B cell (primary cell): ENCODE measurements at regions not wholly inside any gene's neighbourhood (a gene's known extent, or its start where the extent isn't known, plus 50 kb on each side); places are given as distances from the start of the nearest gene placed in this dataset.

Experiments
- ATAC-seq: fragments of 200-7000 bp; cut with Tn5 transposase; one replicate; pipeline ENCODE4 v1.10.0; 2021; ENCODE audit warnings: low read depth, mild to moderate bottlenecking, moderate number of reproducible peaks, moderate library complexity
- CTCF ChIA-PET: fragments of 350-600 bp; sonication (Branson Sonifier 250); formaldehyde crosslinking; loops from one replicate; lab custom pipeline; 2021; ENCODE audit warnings: antibody characterized with exemption, inconsistent platforms; lab: Charles Lee
- POLR2A ChIA-PET: fragments of 350-600 bp; sonication (Branson Sonifier 250); formaldehyde crosslinking; loops from one replicate; lab custom pipeline; 2021; ENCODE audit warnings: antibody characterized with exemption; lab: Charles Lee
- DNase-seq: peaks from one replicate; pipeline ENCODE4 v3.0.0; 2013
- H2AFZ ChIP-seq: 2 replicates; pipeline ENCODE4 v1.6.1; 2012; ENCODE audit warnings: mild to moderate bottlenecking, low read depth, low read length; ENCODE audit not compliant: insufficient read depth, poor library complexity, severe bottlenecking
- H3K27ac ChIP-seq, 2 donors: 1 replicate in 1 of 2; 2 replicates in 1 of 2; pipeline ENCODE4 v1.5.1; 2012 to 2013; ENCODE audit warnings: low read length in 2 of 2, mild to moderate bottlenecking in 2 of 2, moderate library complexity in 1 of 2
- H3K27me3 ChIP-seq, 4 experiments: fragments of 200-600 bp in 1 of 4; sonication (generic) in 1 of 4; replicated peaks in 1 of 4; 1 replicate in 2 of 4; 2 replicates in 2 of 4; pipeline versions ENCODE4 v1.6.1 to v1.7.0; 2013 to 2016; ENCODE audit warnings: low read length in 3 of 4, mild to moderate bottlenecking in 2 of 4, mixed read lengths in 1 of 4, moderate library complexity in 1 of 4; ENCODE audit not compliant: insufficient read depth in 4 of 4, control insufficient read depth in 3 of 4; ENCODE audit errors: control extremely low read depth in 1 of 4
- H3K36me3 ChIP-seq, 2 experiments: replicated peaks in 1 of 2; 1 replicate in 1 of 2; 2 replicates in 1 of 2; pipeline versions ENCODE4 v1.6.1 to v1.7.1; 2013; ENCODE audit warnings: low read length in 1 of 2; ENCODE audit not compliant: insufficient read depth in 2 of 2, control insufficient read depth in 1 of 2; ENCODE audit errors: control extremely low read depth in 1 of 2, extremely low read depth in 1 of 2
- H3K4me1 ChIP-seq, 2 donors: fragments of 200-600 bp in 1 of 2; sonication (generic) in 1 of 2; 1 replicate in 1 of 2; 2 replicates in 1 of 2; pipeline versions ENCODE4 v1.5.1 to v1.6.1; 2013 to 2017; ENCODE audit warnings: low read length in 2 of 2; ENCODE audit not compliant: control insufficient read depth in 2 of 2, insufficient read depth in 2 of 2
- H3K4me2 ChIP-seq: replicated peaks from 2 replicates; pipeline ENCODE3; 2012; ENCODE audit warnings: mild to moderate bottlenecking, low read depth, low read length; ENCODE audit not compliant: poor library complexity, severe bottlenecking
- H3K4me3 ChIP-seq, 5 experiments: fragments of 200-600 bp in 1 of 5; sonication (generic) in 1 of 5; 1 replicate in 3 of 5; 2 replicates in 2 of 5; pipeline versions ENCODE4 v1.5.1 to v1.7.0; 2011 to 2016; ENCODE audit warnings: low read length in 4 of 5, mild to moderate bottlenecking in 4 of 5, low read depth in 2 of 5, control low read depth in 1 of 5, moderate library complexity in 1 of 5; ENCODE audit not compliant: insufficient read depth in 1 of 5; ENCODE audit errors: control extremely low read depth in 1 of 5, extremely low read depth in 1 of 5
- H3K79me2 ChIP-seq: fragments of 200-600 bp; sonication (generic); one replicate; pipeline ENCODE4 v1.6.0; 2016; ENCODE audit warnings: low read length; ENCODE audit not compliant: control insufficient read depth, insufficient read depth
- H3K9ac ChIP-seq: fragments of 200-600 bp; sonication (generic); 2 replicates; pipeline ENCODE4 v1.6.1; 2017; ENCODE audit warnings: mild to moderate bottlenecking, low read length, moderate library complexity
- H3K9me3 ChIP-seq, 3 donors: one replicate each; pipeline versions ENCODE4 v1.6.1 to v1.7.1; 2013; ENCODE audit warnings: low read length in 2 of 3; ENCODE audit not compliant: control insufficient read depth in 2 of 3, insufficient read depth in 1 of 3; ENCODE audit errors: control extremely low read depth in 1 of 3
- H4K20me1 ChIP-seq: 2 replicates; pipeline ENCODE4 v1.6.0; 2012; ENCODE audit warnings: mild to moderate bottlenecking, low read length; ENCODE audit not compliant: insufficient read depth, control insufficient read depth, poor library complexity, severe bottlenecking
- H3K27ac Mint-ChIP-seq: one replicate; pipeline ENCODE4 v1.8.0; 2021; ENCODE audit warnings: mixed read lengths
- H3K27me3 Mint-ChIP-seq: one replicate; pipeline ENCODE4 v1.8.0; 2021; ENCODE audit warnings: mixed read lengths
- H3K4me1 Mint-ChIP-seq: one replicate; pipeline ENCODE4 v1.8.0; 2021; ENCODE audit warnings: mixed read lengths
- H3K4me3 Mint-ChIP-seq: one replicate; pipeline ENCODE4 v1.8.0; 2021; ENCODE audit warnings: mixed read lengths
- H3K9me3 Mint-ChIP-seq: one replicate; pipeline ENCODE4 v1.8.0; 2022; ENCODE audit warnings: mixed read lengths; ENCODE audit not compliant: insufficient read depth
- EZH2 ChIP-seq: IDR thresholded peaks from 2 replicates; pipeline ENCODE4 v1.6.1; 2012; ENCODE audit warnings: borderline replicate concordance, low read depth, mild to moderate bottlenecking, moderate library complexity, low read length; ENCODE audit not compliant: insufficient read depth, poor library complexity, severe bottlenecking
- WGBS: methylation state at CpG from one replicate; pipeline ENCODE4 v1.1.5; 2013; ENCODE audit warnings: missing lambda C conversion rate; ENCODE audit not compliant: insufficient coverage; 5-methylcytosine and 5-hydroxymethylcytosine counted together
- intact Hi-C: fragments of 100-400 bp; cut with micrococcal nuclease; formaldehyde crosslinking; loops from one replicate; pipeline ENCODE4 v1.10.0; 2022
- TF ChIP-seq, protein P1 (sequence below): fragments of 200-600 bp; IDR thresholded peaks from one replicate; pipeline ENCODE4 v1.8.0; 2022; ENCODE audit warnings: antibody characterized with exemption, mild to moderate bottlenecking

- no peak overlapping the region for H3K27ac ChIP-seq
- H3K4me3 ChIP-seq: no peak overlapping the region
- WGBS: no CpG with 5 or more reads among the region's 1 CpG
- Mint-ChIP-seq H3K4me3 (no peak overlapping the region), H3K9me3 (no peaks in the 10 kb centered on the region), H3K4me1 (no peaks in the 10 kb centered on the region), H3K27ac (no peak overlapping the region), H3K27me3 (no peaks in the 10 kb centered on the region)
- H2AFZ ChIP-seq: no peak overlapping the region
- DNase-seq: no peak
- no peak for TF ChIP-seq EZH2
- TF ChIP-seq, protein P1, sequence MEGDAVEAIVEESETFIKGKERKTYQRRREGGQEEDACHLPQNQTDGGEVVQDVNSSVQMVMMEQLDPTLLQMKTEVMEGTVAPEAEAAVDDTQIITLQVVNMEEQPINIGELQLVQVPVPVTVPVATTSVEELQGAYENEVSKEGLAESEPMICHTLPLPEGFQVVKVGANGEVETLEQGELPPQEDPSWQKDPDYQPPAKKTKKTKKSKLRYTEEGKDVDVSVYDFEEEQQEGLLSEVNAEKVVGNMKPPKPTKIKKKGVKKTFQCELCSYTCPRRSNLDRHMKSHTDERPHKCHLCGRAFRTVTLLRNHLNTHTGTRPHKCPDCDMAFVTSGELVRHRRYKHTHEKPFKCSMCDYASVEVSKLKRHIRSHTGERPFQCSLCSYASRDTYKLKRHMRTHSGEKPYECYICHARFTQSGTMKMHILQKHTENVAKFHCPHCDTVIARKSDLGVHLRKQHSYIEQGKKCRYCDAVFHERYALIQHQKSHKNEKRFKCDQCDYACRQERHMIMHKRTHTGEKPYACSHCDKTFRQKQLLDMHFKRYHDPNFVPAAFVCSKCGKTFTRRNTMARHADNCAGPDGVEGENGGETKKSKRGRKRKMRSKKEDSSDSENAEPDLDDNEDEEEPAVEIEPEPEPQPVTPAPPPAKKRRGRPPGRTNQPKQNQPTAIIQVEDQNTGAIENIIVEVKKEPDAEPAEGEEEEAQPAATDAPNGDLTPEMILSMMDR: no peak
- no peaks in the 10 kb centered on the region for H3K36me3 ChIP-seq
- no peaks in the 10 kb centered on the region for H3K79me2 ChIP-seq
- intact Hi-C loops: loop anchor here (2.0 kb wide), 1 partner anchor 212 kb away; no protein-coding TSS in a partner anchor
- H3K9me3 ChIP-seq: no peaks in the 10 kb centered on the region
- H3K9ac ChIP-seq: no peak overlapping the region
- no peak for ATAC-seq
- no peaks in the 10 kb centered on the region for H3K4me1 ChIP-seq
- no peak overlapping the region for H3K4me2 ChIP-seq
- H4K20me1 ChIP-seq: no peaks in the 10 kb centered on the region
- no peaks in the 10 kb centered on the region for H3K27me3 ChIP-seq
- ChIA-PET CTCF (no interaction called here), POLR2A (no interaction called here)
These were observed 157.7 kb downstream of the CGGBP1 start for GRCh38 chr3:87901141-87901540.

- Mint-ChIP-seq H3K27ac (no peak overlapping the region), H3K27me3 (no peaks in the 10 kb centered on the region)
These were observed 158.7 kb downstream of the CGGBP1 start for GRCh38 chr3:87900061-87900460.

More at GRCh38 chr3:87900061-87900460, 158.7 kb downstream of the CGGBP1 start:
- Histone ChIP-seq H3K27ac (no peak overlapping the region), H2AFZ (no peak overlapping the region), H3K79me2 (no peaks in the 10 kb centered on the region), H3K4me3 (no peak overlapping the region), H3K36me3 (no peaks in the 10 kb centered on the region), H3K9me3 (no peaks in the 10 kb centered on the region), H3K27me3 (no peaks in the 10 kb centered on the region), H3K4me2 (no peak overlapping the region), H4K20me1 (no peaks in the 10 kb centered on the region), H3K4me1 (no peaks in the 10 kb centered on the region), H3K9ac (no peak overlapping the region)
- no peak for ATAC-seq
- ChIA-PET CTCF (no interaction called here), POLR2A (no interaction called here)
- WGBS: no CpG with 5 or more reads among the region's 1 CpG
- no peaks in the 10 kb centered on the region for H3K9me3 Mint-ChIP-seq
- DNase-seq: no peak
- TF ChIP-seq EZH2: no peak
- TF ChIP-seq, protein P1: peak; percentile 35
- H3K4me1 Mint-ChIP-seq: no peaks in the 10 kb centered on the region
- intact Hi-C loops: loop anchor here (1.0 to 2.0 kb wide), 2 partner anchors 103 to 213 kb away; no protein-coding TSS in a partner anchor
- no peak overlapping the region for H3K4me3 Mint-ChIP-seq
